ENCODE measurements at regions not wholly inside any gene's neighbourhood (a gene's known extent, or its start where the extent isn't known, plus 50 kb on each side); places are given as distances from the start of the nearest gene placed in this dataset.
"Not testable (repeated sequence)": the region's sequence is repeated elsewhere in the genome, so short reads cannot be mapped to it uniquely, and the experiment has no call there.

DNA sequence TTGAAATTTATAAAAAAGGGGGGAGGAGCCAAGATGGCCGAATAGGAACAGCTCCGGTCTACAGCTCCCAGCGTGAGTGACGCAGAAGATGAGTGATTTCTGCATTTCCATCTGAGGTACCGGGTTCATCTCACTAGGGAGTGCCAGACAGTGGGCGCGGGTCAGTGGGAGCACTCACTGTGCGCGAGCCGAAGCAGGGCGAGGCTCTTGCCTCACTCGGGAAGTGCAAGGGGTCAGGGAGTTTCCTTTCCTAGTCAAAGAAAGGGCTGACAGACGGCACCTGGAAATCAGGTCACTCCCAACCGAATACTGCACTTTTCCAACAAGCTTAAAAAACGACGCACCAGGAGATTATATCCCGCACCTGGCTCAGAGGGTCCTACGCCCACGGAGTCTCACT is 364.4 kb downstream of the BCL11A start:
- TF ChIP-seq, protein P1, sequence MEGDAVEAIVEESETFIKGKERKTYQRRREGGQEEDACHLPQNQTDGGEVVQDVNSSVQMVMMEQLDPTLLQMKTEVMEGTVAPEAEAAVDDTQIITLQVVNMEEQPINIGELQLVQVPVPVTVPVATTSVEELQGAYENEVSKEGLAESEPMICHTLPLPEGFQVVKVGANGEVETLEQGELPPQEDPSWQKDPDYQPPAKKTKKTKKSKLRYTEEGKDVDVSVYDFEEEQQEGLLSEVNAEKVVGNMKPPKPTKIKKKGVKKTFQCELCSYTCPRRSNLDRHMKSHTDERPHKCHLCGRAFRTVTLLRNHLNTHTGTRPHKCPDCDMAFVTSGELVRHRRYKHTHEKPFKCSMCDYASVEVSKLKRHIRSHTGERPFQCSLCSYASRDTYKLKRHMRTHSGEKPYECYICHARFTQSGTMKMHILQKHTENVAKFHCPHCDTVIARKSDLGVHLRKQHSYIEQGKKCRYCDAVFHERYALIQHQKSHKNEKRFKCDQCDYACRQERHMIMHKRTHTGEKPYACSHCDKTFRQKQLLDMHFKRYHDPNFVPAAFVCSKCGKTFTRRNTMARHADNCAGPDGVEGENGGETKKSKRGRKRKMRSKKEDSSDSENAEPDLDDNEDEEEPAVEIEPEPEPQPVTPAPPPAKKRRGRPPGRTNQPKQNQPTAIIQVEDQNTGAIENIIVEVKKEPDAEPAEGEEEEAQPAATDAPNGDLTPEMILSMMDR (IDR thresholded peaks at IDR 0.05; ENCODE audit: low read length), result not testable (repeated sequence)
- TF ChIP-seq EZH2 (IDR thresholded peaks at IDR 0.05; ENCODE audit: borderline replicate concordance, low read length), result not testable (repeated sequence)

All from OCI-LY1 (cell line).